Mammary epithelial cell (primary cell): ENCODE measurements at regions not wholly inside any gene's neighbourhood (a gene's known extent, or its start where the extent isn't known, plus 50 kb on each side); places are given as distances from the start of the nearest gene placed in this dataset.

ENCODE experiments used
- EZH2 ChIP-seq: IDR thresholded peaks from 2 replicates; pipeline ENCODE4 v1.6.1; 2012; ENCODE audit warnings: low read length, inconsistent platforms, borderline replicate concordance
- TF ChIP-seq, protein P1 (sequence below), 2 donors: IDR thresholded peaks in 1 of 2; conservative IDR thresholded peaks in 1 of 2; 2 replicates each; pipeline ENCODE4 v1.5.1; 2011 to 2012; ENCODE audit warnings: inconsistent platforms in 2 of 2, low read length in 2 of 2, mild to moderate bottlenecking in 2 of 2, control low read depth in 1 of 2, low read depth in 1 of 2; ENCODE audit not compliant: insufficient read depth in 1 of 2; ENCODE audit errors: extremely low read depth in 1 of 2

DNA sequence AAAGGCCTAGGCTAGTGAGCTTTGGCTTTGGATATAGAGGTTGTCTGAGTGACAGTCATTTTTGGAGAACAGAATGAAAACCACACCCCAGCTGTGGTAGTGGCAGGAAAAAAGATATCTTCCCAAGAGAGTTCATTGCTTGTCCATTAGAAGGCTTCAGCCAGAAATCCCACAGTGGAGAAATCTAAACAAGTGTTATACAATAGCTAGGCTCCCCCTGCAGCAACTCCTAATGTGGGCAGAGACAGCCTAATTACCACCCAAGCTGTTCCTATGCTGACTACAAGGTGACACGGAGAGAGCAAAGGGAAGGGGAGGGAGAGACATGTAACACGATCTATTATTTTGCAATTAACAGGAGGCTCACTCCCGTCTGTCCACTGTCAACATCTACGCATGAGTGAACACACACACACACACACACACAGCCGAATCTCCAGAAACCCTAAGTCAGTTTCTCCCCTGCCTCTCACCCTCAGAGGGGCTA is 147.5 kb upstream of the TCF21 start:
- TF ChIP-seq, protein P1, sequence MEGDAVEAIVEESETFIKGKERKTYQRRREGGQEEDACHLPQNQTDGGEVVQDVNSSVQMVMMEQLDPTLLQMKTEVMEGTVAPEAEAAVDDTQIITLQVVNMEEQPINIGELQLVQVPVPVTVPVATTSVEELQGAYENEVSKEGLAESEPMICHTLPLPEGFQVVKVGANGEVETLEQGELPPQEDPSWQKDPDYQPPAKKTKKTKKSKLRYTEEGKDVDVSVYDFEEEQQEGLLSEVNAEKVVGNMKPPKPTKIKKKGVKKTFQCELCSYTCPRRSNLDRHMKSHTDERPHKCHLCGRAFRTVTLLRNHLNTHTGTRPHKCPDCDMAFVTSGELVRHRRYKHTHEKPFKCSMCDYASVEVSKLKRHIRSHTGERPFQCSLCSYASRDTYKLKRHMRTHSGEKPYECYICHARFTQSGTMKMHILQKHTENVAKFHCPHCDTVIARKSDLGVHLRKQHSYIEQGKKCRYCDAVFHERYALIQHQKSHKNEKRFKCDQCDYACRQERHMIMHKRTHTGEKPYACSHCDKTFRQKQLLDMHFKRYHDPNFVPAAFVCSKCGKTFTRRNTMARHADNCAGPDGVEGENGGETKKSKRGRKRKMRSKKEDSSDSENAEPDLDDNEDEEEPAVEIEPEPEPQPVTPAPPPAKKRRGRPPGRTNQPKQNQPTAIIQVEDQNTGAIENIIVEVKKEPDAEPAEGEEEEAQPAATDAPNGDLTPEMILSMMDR (conservative IDR thresholded peaks at IDR 0.05 in 1 of 2, IDR thresholded peaks at IDR 0.05 in 1 of 2; ENCODE audit: extremely low read depth in 1 of 2, insufficient read depth in 1 of 2, low read depth in 1 of 2, low read length in 2 of 2): no peak
- no peak for TF ChIP-seq EZH2
